GM23338 (cell line): ENCODE measurements at regions not wholly inside any gene's neighbourhood (a gene's known extent, or its start where the extent isn't known, plus 50 kb on each side); places are given as distances from the start of the nearest gene placed in this dataset.

ENCODE experiments used
- CTCF ChIP-seq, 2 experiments: fragments of 200-600 bp in 1 of 2; sonication (generic) in 1 of 2; conservative IDR thresholded peaks; 2 replicates each; pipeline versions ENCODE4 v1.5.1 to v1.6.1; 2016 to 2017; ENCODE audit warnings: antibody characterized with exemption in 2 of 2, low read depth in 2 of 2, mild to moderate bottlenecking in 2 of 2, moderate library complexity in 1 of 2
- REST ChIP-seq: IDR thresholded peaks from one replicate; pipeline ENCODE4 v1.6.1; 2018; ENCODE audit warnings: antibody characterized with exemption; ENCODE audit not compliant: unreplicated experiment

- TF ChIP-seq CTCF (conservative IDR thresholded peaks at IDR 0.05; ENCODE audit: low read depth in 2 of 2) (no peak), REST (no peak)
Measured at GRCh38 chr13:99828123-99828522, 143.4 kb downstream of the ZIC5 start.
